ENCODE measurements at regions not wholly inside any gene's neighbourhood (a gene's known extent, or its start where the extent isn't known, plus 50 kb on each side); places are given as distances from the start of the nearest gene placed in this dataset.

- ChIA-PET CTCF (no interaction called here), POLR2A (no interaction called here)
- no peak for DNase-seq (ENCODE audit: low read depth, low spot score)
Measured at GRCh38 chr17:45733781-45734180, 50.3 kb upstream of the CRHR1 start.

More at GRCh38 chr17:45733781-45734180, 50.3 kb upstream of the CRHR1 start:
- Histone ChIP-seq H3K4me3 (ENCODE audit: low read depth in 2 of 2, low read length in 2 of 2) (no peak overlapping the region), H3K9me3 (ENCODE audit: control insufficient read depth, insufficient read depth, low read depth, low read length) (no peaks in the 10 kb centered on the region), H3K27ac (ENCODE audit: low read length) (no peak overlapping the region), H3K27me3 (ENCODE audit: control insufficient read depth, insufficient read depth, low read length) (peaks cover 3% of the 10 kb centered on the region), H3K36me3 (ENCODE audit: control insufficient read depth, insufficient read depth, low read length) (no peaks in the 10 kb centered on the region), H3K4me1 (ENCODE audit: control insufficient read depth, insufficient read depth, low read length) (no peaks in the 10 kb centered on the region)
- in situ Hi-C loops (cut with HindIII; ENCODE audit: low pct_unique_long_range_greater_than_20kb, low sequenced_read_pairs) = no loop called here
- ATAC-seq = no peak
- intact Hi-C loops (cut with micrococcal nuclease; ENCODE audit: unreplicated experiment) = no loop called here
- no peak for TF ChIP-seq CTCF (IDR thresholded peaks at IDR 0.05)
- no peak for TF ChIP-seq SIN3A (IDR thresholded peaks at IDR 0.05; ENCODE audit: borderline replicate concordance, insufficient read depth, low read depth, low read length)
- TF ChIP-seq REST (IDR thresholded peaks at IDR 0.05; ENCODE audit: insufficient read depth in 1 of 2, low read depth in 2 of 2, low read length in 1 of 2) = no peak
- no peak for TF ChIP-seq POLR2AphosphoS5 (IDR thresholded peaks at IDR 0.05; ENCODE audit: low read depth, low read length)
- no peak for TF ChIP-seq TCF7L2 (IDR thresholded peaks at IDR 0.05; ENCODE audit: low read depth, low read length)
- BruUV-seq (replicated peaks) = no TSS peak

All from Panc1 (cell line).